Umbilical cord (tissue), 1 donor: ENCODE measurements at regions not wholly inside any gene's neighbourhood (a gene's known extent, or its start where the extent isn't known, plus 50 kb on each side); places are given as distances from the start of the nearest gene placed in this dataset.
A peak's percentile ranks its signal among the peaks of the same experiment; 100 is the strongest.

ENCODE experiments used
- DNase-seq: peaks from one replicate; pipeline ENCODE4 v3.0.0-alpha.2; 2015; ENCODE audit warnings: low spot score

- DNase-seq: no peak
These were observed 326.2 kb downstream of the UQCRFS1 start for GRCh38 chr19:28886708-28887107.

DNA sequence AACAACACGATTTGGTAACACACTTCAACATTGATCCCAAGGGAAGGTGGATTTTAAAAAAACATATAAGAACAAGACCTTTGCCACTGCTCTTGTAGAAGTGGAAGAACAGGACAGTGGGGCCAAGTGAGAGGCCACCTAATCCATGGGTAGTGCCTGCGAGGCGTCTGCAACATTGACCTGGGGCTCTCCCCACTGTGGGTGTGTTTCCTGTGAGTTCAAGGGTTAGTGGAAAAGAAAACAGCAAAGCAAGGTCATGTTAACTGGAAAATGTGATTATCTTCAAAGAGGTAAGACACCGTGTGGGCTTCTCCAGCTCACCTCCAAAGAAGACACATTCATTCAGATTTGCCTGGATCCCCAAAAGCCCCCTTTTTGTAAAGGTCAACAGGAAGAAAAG, 327.0 kb downstream of the UQCRFS1 start:
- no peak for DNase-seq

DNA sequence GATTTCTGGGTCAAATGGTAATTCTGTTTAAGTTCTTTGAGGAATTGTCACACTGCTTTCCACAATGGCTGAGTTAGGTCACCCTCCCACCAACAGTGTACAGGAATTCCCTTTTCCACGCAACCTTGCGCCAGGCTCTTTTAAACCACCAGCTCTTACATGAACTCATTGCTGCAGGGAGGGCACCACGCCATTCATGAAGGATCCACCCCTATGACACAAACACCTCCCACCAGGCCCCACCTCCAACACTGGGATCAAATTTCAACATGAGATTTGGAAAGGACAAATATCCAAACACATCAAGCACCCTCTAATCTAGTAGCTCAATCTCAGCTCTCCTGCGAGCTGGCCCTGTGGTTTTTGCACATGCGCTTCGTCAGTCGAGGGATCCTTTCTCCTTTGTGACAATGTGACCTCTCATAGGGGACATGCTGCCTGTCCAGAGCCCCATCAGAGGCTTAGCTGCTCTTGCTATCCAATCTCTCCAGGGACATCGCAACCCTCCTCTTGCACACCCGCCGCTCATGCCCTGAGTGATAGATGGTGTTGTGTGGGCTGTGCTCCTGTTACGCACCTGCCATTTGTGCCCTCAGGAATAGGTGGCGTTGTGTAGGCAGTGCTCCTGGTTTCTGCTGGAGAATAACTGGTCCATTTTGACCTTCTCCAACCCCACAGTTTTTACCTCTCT, 328.0 kb downstream of the UQCRFS1 start:
- no peak for DNase-seq

- DNase-seq: peak; percentile 42
These were observed 329.7 kb downstream of the UQCRFS1 start for GRCh38 chr19:28883241-28883693.

DNA sequence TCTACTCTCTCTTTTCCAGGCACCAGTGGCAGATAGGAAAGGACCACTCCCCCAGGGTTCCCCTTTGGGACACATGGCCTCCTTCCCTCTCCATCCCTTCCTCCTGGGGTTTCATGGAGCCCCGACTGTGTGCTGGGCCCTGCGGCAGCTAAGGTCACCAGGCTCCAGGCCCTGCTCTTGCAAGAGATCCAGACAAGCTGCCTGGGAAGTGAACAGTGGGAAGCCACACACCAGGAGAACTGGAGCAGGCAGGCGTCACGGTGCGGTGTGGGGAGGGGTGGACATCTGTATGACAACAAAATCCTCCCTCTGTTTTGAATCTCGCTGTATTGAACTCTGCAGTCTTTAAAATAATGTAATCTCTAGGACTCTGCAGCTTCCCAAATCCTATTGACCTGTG, 330.1 kb downstream of the UQCRFS1 start:
- no peak for DNase-seq

- no peak for DNase-seq
These were observed 331.3 kb downstream of the UQCRFS1 start for GRCh38 chr19:28881616-28882015.

DNA sequence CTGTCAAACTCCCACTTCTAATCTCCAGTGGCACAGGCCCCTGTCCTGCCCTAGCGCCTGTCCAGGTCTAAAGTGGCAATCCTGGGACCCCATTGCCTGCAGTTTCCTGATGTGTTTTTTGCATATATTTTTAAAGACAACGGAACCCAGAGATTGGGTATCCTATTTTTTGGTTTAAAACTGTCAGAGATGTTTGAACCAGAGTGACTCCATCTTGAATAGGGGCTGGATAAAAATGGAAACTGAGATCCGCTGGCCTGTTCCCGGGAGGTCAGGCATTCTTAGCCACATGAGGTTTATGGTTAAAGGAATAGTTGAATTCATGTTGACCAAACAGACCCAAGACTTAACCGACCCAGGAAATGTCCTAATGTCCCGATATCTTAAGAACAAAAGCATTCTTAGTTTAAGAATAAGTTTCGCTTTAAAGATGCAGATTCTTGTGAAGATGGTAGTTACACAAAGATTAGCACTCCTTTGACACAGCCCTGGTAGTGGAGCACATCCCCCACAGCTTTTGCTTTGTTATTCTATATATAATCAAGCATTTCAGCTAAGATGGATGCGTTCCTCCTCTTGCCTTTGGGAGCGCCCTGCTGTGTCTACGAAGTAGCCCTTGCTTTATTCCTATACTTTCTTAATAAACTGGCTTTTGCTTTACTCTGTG, 332.1 kb downstream of the UQCRFS1 start:
- no peak for DNase-seq

DNA sequence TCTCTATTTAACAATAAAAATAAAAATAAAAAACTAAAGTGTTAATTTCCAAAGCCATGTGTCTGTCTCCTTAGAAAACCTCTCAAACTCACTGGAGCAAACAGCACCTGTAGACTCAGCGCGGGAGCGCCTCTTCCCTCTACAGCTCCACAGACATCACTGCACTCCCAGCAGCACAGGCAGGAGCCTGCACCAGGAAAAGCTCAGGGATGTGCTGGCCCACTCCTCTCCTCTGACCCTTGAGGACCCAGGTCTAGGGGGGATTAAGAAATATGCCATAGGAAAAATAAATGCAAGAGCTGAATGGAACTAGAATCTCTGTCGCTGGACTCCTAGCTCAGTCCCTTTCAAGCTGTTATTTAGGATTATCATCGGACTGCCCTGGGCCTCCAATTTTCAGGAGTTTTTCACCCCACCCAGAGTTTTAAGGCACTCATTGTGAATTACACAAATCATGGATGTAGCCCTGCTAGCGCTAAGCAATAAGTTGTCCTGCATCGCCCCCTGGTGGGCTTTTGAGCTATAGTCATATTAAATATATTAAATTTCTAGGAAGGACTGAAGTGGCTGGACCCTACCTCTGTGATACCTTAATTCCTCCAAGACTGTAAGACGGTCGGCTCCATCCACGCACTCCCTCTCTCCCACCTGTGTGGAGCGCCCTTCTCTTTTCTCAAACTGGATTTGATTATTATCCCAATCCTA, 333.9 kb downstream of the UQCRFS1 start:
- DNase-seq: peak; percentile 63

DNA sequence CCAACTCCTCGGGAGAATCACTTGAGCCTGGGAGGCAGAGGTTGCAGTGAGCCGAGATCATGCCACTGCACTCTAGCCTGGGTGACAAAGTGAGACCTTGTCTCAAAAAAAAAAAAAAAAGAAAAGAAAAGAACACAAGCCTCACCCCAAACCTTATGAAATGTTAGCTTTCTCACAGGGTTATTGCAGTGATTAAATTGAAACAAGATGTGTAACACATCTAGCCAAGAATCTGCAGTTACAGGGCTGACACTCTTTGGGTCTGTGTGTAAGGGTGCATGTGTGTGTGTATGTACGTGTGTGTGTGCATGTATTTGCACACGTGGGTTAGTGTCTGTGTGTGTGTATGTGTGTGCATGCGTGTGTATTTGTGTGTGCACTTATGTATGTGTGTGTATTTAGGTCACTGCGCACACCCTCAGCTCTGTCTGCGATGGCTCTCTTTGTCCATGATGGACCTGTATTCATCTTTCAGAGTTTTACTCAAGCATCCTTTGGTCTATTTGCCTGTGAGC, 336.3 kb downstream of the UQCRFS1 start:
- no peak for DNase-seq

- DNase-seq: no peak
These were observed 338.2 kb downstream of the UQCRFS1 start for GRCh38 chr19:28874742-28875141.

DNA sequence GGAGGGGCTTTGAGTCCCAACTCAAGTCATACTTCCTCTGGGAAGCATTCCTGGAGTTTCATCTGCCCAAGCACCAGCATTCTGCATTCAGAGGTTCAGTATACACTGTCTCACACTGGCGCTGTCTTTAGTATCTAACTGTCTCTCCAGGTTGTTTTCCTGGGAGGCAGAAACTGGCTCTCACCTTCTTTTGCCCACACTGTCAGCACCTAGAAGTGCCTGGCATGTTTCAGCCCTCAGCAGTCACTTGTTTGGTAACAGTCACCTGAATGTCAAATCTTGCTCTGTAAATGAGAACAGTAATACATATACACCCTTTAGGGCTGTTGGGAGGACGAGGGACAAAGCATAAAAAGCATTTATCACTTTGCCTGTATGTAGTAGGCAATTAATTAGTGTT, 339.6 kb downstream of the UQCRFS1 start:
- no peak for DNase-seq

GRCh38 chr19:28871099-28871725, 341.7 kb downstream of the UQCRFS1 start:
- no peak for DNase-seq

DNA sequence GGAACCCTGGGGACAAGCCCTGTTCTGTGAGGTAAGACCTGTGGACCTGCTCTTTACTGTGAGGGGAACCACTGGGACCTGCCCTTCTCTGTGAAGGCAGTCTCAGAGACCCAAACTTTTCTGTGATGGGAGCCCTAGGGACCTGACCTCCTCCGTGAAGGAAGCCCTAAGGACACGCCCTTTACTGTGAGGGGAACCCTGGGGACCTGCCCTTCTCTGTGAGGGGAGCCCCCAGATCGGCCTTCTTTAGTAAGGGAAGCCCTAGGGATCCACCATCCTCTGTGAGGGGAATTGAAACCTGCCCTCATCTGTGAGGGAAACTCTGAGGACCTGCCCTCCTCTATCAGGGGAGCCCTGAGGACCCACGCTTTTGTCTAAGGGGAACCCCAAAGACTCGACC, 343.5 kb downstream of the UQCRFS1 start:
- DNase-seq: no peak

DNA sequence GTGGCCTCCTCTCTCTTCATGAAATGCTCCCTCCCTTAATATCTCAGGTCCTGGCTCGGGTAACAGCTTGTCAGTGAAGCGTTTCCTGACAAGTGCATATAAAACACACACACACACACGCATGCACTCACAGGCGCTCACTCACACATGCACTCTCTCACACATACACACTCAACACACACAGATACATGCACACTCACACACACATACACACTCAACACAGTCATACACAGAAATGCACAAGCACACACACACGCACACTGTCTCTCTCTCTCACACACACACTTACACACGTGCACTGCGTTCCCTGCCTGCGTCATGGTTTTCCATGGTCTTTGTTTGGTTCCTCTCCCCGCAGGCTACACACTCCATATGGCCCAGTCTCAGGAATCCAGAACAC, 344.1 kb downstream of the UQCRFS1 start:
- no peak for DNase-seq

DNA sequence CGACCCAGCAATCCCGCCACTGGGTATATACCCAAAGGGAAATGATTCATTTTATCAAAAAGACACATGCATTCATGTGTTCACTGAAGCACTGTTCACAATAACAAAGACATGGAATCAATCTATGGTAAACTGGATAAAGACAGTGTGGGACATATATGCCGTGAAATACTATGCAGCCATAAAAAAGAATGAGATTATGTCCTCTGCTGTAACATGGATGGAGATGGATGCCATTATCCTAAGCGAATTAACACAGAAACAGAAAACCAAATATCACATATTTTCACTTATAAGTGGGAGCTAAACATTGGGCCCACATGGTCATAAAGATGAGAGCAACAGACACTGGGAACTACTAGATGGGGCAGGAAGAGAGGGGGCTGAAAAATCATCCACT, 345.0 kb downstream of the UQCRFS1 start:
- DNase-seq: no peak

GRCh38 chr19:28864577-28865042, 348.3 kb downstream of the UQCRFS1 start:
- peak; percentile 66 for DNase-seq

DNA sequence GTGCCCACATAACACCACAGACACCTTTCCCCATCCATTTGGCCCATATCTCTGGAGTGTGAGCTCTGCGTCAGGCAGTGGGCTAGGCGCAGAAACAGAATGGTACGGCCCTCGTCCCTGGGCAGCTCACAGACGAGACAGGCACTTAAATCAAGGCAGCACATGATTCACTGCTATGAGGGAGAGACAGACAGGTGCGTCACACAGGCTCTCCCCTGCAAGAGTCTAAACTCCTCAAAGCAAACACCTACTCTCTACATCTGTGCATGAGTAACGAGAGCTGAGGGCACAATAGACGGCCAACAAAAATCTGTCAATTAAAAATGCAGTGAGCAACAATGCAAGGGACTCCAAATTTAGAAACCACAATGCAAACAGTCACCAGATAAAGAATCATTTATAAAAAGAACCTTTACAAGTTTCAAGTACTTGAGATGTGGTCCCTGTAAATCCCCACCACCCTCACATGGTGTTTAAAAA, 348.9 kb downstream of the UQCRFS1 start:
- DNase-seq: no peak

DNA sequence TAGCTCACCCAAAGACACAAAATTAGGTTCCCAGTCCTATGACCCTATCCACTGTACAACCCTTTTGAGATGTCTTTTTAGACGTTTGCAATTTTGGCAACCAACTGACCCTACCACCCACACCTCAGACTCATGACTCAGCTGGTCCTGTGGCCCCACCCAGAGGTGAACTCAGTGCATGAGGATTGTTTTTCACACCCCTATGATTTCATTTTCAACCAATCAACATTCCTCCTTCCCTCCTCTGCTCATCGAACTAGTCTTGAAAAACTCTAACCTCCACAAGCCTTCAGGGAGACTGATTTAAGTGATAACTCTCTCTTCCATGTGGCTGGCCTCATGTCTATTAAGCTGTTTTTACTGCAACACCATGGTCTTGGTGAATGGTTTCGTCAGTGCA, 350.7 kb downstream of the UQCRFS1 start:
- no peak for DNase-seq

GRCh38 chr19:28859811-28860210, 353.1 kb downstream of the UQCRFS1 start:
- DNase-seq: no peak

DNA sequence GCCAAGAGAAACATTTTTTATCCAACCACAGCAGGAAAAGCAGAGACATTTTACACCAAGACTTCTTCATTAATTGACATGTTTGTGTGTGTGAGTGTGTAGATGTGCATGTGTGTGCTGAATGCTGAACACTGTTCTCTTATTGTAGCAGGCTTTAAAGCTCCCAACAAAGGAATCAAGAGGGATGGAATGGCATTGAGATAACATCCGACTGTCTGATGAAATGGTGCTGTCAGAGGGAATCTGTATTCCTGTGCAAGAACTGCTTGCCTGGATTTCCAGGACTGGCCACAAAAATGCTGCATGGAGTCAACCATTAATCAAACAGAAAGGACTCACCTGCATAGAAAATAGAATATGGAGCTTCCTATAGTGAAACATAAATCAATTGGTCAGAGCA, 354.0 kb downstream of the UQCRFS1 start:
- no peak for DNase-seq

DNA sequence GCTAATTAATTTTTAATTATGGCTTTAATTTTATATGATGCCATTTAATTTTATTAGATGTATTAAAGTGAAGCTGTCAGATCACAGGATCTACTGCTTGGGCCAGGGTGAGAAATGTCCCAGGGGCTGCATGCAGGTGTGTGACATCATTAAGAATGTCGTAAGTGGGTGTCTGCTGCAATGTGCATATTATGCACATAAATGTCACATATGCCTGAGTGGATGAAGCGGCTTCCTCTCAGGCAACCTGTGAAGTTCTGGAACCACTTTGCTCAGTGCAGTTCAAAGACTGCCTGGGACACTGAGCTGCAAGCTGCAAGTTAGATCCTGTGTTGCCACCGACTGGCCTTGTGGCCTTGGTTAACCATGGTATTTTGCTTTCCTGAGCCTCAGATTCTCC, 355.0 kb downstream of the UQCRFS1 start:
- DNase-seq: no peak

GRCh38 chr19:28855216-28855615, 357.7 kb downstream of the UQCRFS1 start:
- no peak for DNase-seq
